ENCODE measurements at regions not wholly inside any gene's neighbourhood (a gene's known extent, or its start where the extent isn't known, plus 50 kb on each side); places are given as distances from the start of the nearest gene placed in this dataset.

- no peak for DNase-seq (ENCODE audit: low read depth)
These were observed 180.1 kb upstream of the ARID2 start for GRCh38 chr12:45549337-45549902.

GRCh38 chr12:45553204-45553603 lies 176.3 kb upstream of the ARID2 start:
- no peak for DNase-seq (ENCODE audit: low read depth)

- no peak for DNase-seq (ENCODE audit: low read depth)
These were observed 172.5 kb upstream of the ARID2 start for GRCh38 chr12:45557016-45557415.

- DNase-seq (ENCODE audit: low read depth): no peak
These were observed 171.2 kb upstream of the ARID2 start for GRCh38 chr12:45558353-45558752.

- no peak for DNase-seq (ENCODE audit: low read depth)
These were observed 170.0 kb upstream of the ARID2 start for GRCh38 chr12:45559537-45559936.

GRCh38 chr12:45560689-45561088 lies 168.8 kb upstream of the ARID2 start:
- no peak for DNase-seq (ENCODE audit: low read depth)

GRCh38 chr12:45561488-45561887 lies 168.0 kb upstream of the ARID2 start:
- DNase-seq (ENCODE audit: low read depth): no peak

- no peak for DNase-seq (ENCODE audit: low read depth)
These were observed 163.9 kb upstream of the ARID2 start for GRCh38 chr12:45565590-45565989.

- no peak for DNase-seq (ENCODE audit: low read depth)
These were observed 163.2 kb upstream of the ARID2 start for GRCh38 chr12:45566257-45566656.

- DNase-seq (ENCODE audit: low read depth): no peak
These were observed 160.7 kb upstream of the ARID2 start for GRCh38 chr12:45568808-45569207.

GRCh38 chr12:45570501-45570900 lies 159.0 kb upstream of the ARID2 start:
- DNase-seq (ENCODE audit: low read depth): no peak

- DNase-seq (ENCODE audit: low read depth): no peak
These were observed 157.4 kb upstream of the ARID2 start for GRCh38 chr12:45572114-45572513.

GRCh38 chr12:45575417-45575816 lies 154.1 kb upstream of the ARID2 start:
- no peak for DNase-seq (ENCODE audit: low read depth)

- no peak for DNase-seq (ENCODE audit: low read depth)
These were observed 153.6 kb upstream of the ARID2 start for GRCh38 chr12:45575823-45576475.

GRCh38 chr12:45577844-45578399 lies 151.6 kb upstream of the ARID2 start:
- no peak for DNase-seq (ENCODE audit: low read depth)

- no peak for DNase-seq (ENCODE audit: low read depth)
These were observed 149.0 kb upstream of the ARID2 start for GRCh38 chr12:45580356-45580969.

GRCh38 chr12:45581112-45581511 lies 148.4 kb upstream of the ARID2 start:
- DNase-seq (ENCODE audit: low read depth): no peak

- no peak for DNase-seq (ENCODE audit: low read depth)
These were observed 147.0 kb upstream of the ARID2 start for GRCh38 chr12:45582536-45582935.

- DNase-seq (ENCODE audit: low read depth): no peak
These were observed 146.4 kb upstream of the ARID2 start for GRCh38 chr12:45582986-45583659.

GRCh38 chr12:45584336-45584735 lies 145.2 kb upstream of the ARID2 start:
- DNase-seq (ENCODE audit: low read depth): no peak

- no peak for DNase-seq (ENCODE audit: low read depth)
These were observed 143.8 kb upstream of the ARID2 start for GRCh38 chr12:45585522-45586230.

- DNase-seq (ENCODE audit: low read depth): no peak
These were observed 143.0 kb upstream of the ARID2 start for GRCh38 chr12:45586486-45586885.
